Pancreas (tissue), 10 donors: ENCODE measurements at regions not wholly inside any gene's neighbourhood (a gene's known extent, or its start where the extent isn't known, plus 50 kb on each side); places are given as distances from the start of the nearest gene placed in this dataset.
A peak's percentile ranks its signal among the peaks of the same experiment; 100 is the strongest.

Experiments
- ATAC-seq, 4 donors: fragments of 200-7000 bp; cut with Tn5 transposase; one replicate each; pipeline versions ENCODE4 v1.8.0 to v1.9.1; 2020; ENCODE audit warnings: mild to moderate bottlenecking in 4 of 4, moderate library complexity in 4 of 4
- DNase-seq, 6 donors: peaks; one replicate each; pipeline ENCODE4 v3.0.0-alpha.2; 2020
- FAIRE-seq: peaks from 2 replicates; lab custom pipeline; 2012; peaks lifted over from hg19 to GRCh38; lab: Jason Lieb, UNC
- H3K27ac ChIP-seq, 4 donors: fragments of 200-600 bp; sonication (generic); 1 replicate in 3 of 4; 2 replicates in 1 of 4; pipeline versions ENCODE4 v1.5.0 to v1.8.0; 2020
- H3K27me3 ChIP-seq, 4 donors: fragments of 200-600 bp; one replicate each; pipeline ENCODE4 v1.8.0; 2021
- H3K36me3 ChIP-seq, 3 donors: fragments of 200-600 bp; sonication (generic) in 1 of 3; one replicate each; pipeline versions ENCODE4 v1.5.0 to v1.8.0; 2020 to 2021
- H3K4me1 ChIP-seq, 3 donors: fragments of 200-600 bp; one replicate each; pipeline ENCODE4 v1.8.0; 2021
- H3K4me3 ChIP-seq, 4 donors: fragments of 200-600 bp; sonication (generic) in 2 of 4; one replicate each; pipeline versions ENCODE4 v1.5.0 to v1.8.0; 2020 to 2021
- H3K9me3 ChIP-seq, 4 donors: fragments of 200-600 bp; one replicate each; pipeline ENCODE4 v1.8.0; 2021
- WGBS, 2 donors: extraction: QIAGEN DNeasy Blood & Tissue Kit; methylation state at CpG; one replicate each; pipeline ENCODE4 v1.1.7; 2013; 5-methylcytosine and 5-hydroxymethylcytosine counted together
- intact Hi-C, 3 donors: fragments of 100-400 bp; cut with DNase I; formaldehyde crosslinking; loops; one replicate each; pipeline versions ENCODE4 v1.11.1 to v1.14.2; 2022
- TF ChIP-seq, protein P1 (sequence below), 4 donors: fragments of 200-600 bp; sonication (generic) in 3 of 4; IDR thresholded peaks; one replicate each; pipeline versions ENCODE4 v1.5.0 to v1.8.0; 2021; ENCODE audit warnings: antibody characterized with exemption in 4 of 4
- donor health status: healthy with polysubstance abuse.
- donor health status: DM: no; HTN: no; CAD: no; lungs with moderate emphysema.
- donor health status: DM: no; HTN: no; CAD: no.
- donor health status: control.
- donor health status: control.
- donor health status: Bipolar disorder and iron deficiency.
- donor health status: DM: yes; HTN: yes; CAD: no.
- donor health status: DM: no; HTN: no; CAD: no.
- donor health status: DM: no; HTN: no; CAD: no.
- donor health status: DM: yes; HTN: yes; CAD: no.

DNA sequence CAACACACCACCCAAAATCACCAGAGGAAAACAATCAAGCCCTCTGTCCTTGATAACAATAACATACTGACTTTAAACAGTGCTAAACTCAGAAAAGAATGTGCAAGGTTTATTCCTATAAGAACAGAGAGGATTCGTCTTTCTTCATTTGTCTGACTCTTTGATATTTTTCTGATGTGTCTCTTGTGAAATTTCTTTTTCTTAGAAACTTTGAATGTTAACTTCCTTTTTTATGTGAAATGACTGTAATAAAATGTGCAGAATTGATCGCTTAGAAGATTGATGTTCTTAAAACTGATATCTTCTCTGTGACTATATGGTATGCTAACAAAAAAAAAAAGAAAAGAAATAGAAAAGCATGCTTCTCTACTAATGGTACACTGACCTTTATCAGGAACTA is 947.4 kb upstream of the CITED2 start:
- no peak overlapping the region for H3K27ac ChIP-seq
- H3K27me3 ChIP-seq = no peaks in the 10 kb centered on the region
- H3K4me1 ChIP-seq = peaks cover 7 to 19% (median 13%) of the 10 kb centered on the region in 3 donors
- no peak for ATAC-seq
- FAIRE-seq = no peak
- intact Hi-C loops = no loop called here
- TF ChIP-seq, protein P1, sequence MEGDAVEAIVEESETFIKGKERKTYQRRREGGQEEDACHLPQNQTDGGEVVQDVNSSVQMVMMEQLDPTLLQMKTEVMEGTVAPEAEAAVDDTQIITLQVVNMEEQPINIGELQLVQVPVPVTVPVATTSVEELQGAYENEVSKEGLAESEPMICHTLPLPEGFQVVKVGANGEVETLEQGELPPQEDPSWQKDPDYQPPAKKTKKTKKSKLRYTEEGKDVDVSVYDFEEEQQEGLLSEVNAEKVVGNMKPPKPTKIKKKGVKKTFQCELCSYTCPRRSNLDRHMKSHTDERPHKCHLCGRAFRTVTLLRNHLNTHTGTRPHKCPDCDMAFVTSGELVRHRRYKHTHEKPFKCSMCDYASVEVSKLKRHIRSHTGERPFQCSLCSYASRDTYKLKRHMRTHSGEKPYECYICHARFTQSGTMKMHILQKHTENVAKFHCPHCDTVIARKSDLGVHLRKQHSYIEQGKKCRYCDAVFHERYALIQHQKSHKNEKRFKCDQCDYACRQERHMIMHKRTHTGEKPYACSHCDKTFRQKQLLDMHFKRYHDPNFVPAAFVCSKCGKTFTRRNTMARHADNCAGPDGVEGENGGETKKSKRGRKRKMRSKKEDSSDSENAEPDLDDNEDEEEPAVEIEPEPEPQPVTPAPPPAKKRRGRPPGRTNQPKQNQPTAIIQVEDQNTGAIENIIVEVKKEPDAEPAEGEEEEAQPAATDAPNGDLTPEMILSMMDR (IDR thresholded peaks at IDR 0.05) = no peak
- WGBS, 2 donors = 66 to 68% methylated on average over 2 of the region's 2 CpGs
- H3K4me3 ChIP-seq = no peak overlapping the region
- no peak for DNase-seq
- H3K36me3 ChIP-seq = no peaks in the 10 kb centered on the region
- H3K9me3 ChIP-seq = no peaks in the 10 kb centered on the region

DNA sequence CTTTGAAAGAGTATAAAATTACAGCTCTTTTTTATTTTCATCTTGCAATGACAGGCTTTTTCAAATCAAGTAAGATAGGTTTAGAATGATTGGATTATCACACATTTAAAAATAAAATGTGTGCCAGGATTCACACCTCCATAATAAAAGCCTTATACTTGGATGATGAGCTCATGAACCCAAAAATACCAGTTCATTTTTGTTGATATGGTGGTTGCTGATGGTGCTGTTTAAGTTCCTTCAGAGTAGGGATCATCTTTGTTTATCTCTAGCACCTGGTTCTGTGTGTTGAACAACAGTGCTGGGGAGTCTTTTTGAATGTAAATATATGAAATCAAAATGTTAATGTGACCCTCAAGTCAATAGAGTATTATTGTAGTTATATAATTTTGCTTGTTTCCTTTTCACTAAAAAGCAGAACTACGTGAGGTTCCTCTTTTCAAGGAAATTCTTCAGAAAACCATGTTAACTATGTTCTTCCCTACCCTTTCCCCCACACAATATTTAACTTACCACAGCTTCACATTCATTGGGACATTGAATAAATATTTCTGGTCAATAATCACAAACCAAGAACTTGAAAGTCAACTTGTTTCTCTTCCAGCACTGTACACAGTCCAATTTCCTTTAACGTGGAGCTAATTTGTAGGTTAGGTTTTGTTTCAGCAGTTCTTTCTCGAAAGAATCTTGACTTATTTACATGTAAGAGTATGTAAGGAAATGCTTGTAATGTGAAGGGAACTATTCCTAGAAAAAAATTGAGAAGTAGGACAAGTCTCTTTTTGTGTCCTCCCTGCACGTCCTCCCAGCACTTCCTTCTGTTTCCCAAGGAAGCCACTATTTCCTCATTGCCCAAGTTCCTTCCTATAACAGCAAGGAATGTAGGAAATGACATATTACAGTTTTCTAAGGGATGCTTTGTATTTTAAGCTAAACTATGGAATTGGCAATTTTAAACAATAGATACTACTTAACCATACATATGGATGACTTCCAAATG is 945.9 kb upstream of the CITED2 start:
- Histone ChIP-seq H3K27me3 (no peaks in the 10 kb centered on the region), H3K9me3 (no peaks in the 10 kb centered on the region), H3K36me3 (no peaks in the 10 kb centered on the region), H3K4me1 (peaks cover 7 to 19% (median 13%) of the 10 kb centered on the region in 3 donors), H3K27ac (peak overlapping the region in 2 of 4 donors; percentile 33 to 42), H3K4me3 (no peak overlapping the region)
- DNase-seq = no peak
- TF ChIP-seq, protein P1 (IDR thresholded peaks at IDR 0.05) = no peak
- no peak for FAIRE-seq
- intact Hi-C loops = no loop called here
- 43 to 46% methylated on average over 4 of the region's 4 CpGs for WGBS, 2 donors
- ATAC-seq = peak in 2 of 4 donors; percentile 38 to 41

DNA sequence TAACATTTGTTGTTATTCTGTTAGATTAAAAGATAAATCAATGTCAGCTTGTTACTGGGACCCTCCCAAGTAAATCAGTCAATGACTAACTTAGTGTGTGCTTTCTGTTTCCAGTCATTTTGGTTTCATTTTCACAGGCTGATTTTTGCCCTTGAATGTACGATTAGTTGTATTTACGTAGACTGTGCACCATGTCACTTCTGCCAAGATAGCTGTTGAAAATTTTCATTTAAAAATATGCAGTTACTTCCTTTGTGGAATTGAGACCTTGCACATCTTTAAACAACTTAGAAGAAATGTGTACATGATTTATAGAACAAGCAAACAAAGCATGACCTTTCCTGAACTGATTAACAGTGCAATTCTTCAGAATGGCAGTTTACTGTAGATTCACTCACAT is 944.8 kb upstream of the CITED2 start:
- Histone ChIP-seq H3K9me3 (no peaks in the 10 kb centered on the region), H3K4me1 (peaks cover 7 to 19% (median 13%) of the 10 kb centered on the region in 3 donors), H3K27me3 (no peaks in the 10 kb centered on the region), H3K27ac (peak overlapping the region in 2 of 4 donors; percentile 17 to 62), H3K36me3 (no peaks in the 10 kb centered on the region), H3K4me3 (peak overlapping the region in 1 of 4 donors; percentile 6)
- 1 to 7% methylated on average over 2 of the region's 2 CpGs for WGBS, 2 donors
- no peak for FAIRE-seq
- intact Hi-C loops = no loop called here
- peak in 3 of 4 donors; percentile 59 to 75 (median 71) for ATAC-seq
- TF ChIP-seq, protein P1 (IDR thresholded peaks at IDR 0.05) = no peak
- no peak for DNase-seq

DNA sequence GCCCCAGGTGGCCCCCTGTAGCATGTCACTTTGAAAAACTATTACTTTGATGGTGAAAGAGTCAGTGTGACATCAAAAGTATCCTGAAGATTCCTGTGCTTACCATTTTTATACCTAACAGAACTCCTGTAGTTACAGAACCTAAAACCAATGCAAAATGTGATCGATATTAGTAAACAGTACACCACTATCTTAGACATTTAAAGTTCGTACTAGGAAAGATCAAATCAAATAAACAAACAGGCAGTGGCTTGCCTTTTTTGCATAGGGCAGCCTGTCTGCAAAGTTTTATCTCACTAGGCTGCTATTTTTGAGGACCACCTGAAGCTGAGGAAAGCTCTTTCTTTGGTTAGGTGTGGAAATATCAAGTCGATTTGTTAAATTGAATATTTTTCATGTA is 944.0 kb upstream of the CITED2 start:
- FAIRE-seq = no peak
- TF ChIP-seq, protein P1 (IDR thresholded peaks at IDR 0.05) = no peak
- Histone ChIP-seq H3K4me3 (no peak overlapping the region), H3K27me3 (no peaks in the 10 kb centered on the region), H3K27ac (no peak overlapping the region), H3K4me1 (peaks cover 7 to 19% (median 13%) of the 10 kb centered on the region in 3 donors), H3K36me3 (no peaks in the 10 kb centered on the region), H3K9me3 (no peaks in the 10 kb centered on the region)
- 87% methylated on average over 3 of the region's 3 CpGs for WGBS, 2 donors
- no peak for ATAC-seq
- intact Hi-C loops = no loop called here
- DNase-seq = no peak

DNA sequence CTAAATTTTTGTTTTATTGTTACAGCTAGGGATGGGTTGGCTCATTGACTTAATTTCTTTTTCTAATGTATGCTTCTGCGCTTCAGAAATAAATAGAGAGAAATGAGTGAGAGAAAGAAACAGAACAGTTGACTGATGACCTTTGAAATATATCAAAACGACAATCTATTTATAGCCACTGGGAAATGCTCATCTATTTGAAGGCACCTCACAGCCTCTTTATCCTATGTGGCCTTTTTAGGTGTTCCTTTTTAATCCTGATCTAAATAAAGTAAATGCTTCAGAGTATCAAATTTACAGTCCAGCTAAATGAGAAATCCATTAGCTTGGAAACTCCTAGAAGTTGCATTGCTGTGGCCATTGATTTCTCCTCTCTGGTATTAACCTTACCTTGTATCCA is 943.5 kb upstream of the CITED2 start:
- Histone ChIP-seq H3K36me3 (no peaks in the 10 kb centered on the region), H3K27me3 (no peaks in the 10 kb centered on the region), H3K4me3 (no peak overlapping the region), H3K9me3 (no peaks in the 10 kb centered on the region), H3K4me1 (peaks cover 7 to 19% (median 13%) of the 10 kb centered on the region in 3 donors), H3K27ac (no peak overlapping the region)
- no peak for DNase-seq
- intact Hi-C loops = no loop called here
- no peak for FAIRE-seq
- ATAC-seq = no peak
- TF ChIP-seq, protein P1 (IDR thresholded peaks at IDR 0.05) = no peak
- 82 to 85% methylated on average over 2 of the region's 2 CpGs for WGBS, 2 donors
